HG03354 (cell line): ENCODE measurements at regions not wholly inside any gene's neighbourhood (a gene's known extent, or its start where the extent isn't known, plus 50 kb on each side); places are given as distances from the start of the nearest gene placed in this dataset.
A peak's percentile ranks its signal among the peaks of the same experiment; 100 is the strongest.

Experiments used
- ATAC-seq: cut with Tn5 transposase; IDR thresholded peaks from one replicate; pipeline ENCODE4 v1.9.1; 2021; ENCODE audit warnings: mild to moderate bottlenecking; ENCODE audit not compliant: unreplicated experiment, poor library complexity, severe bottlenecking

GRCh38 chr1:217373761-217374701, 256.9 kb downstream of the GPATCH2 start:
- ATAC-seq: no peak

GRCh38 chr1:217372049-217372970, 258.6 kb downstream of the GPATCH2 start:
- no peak for ATAC-seq

GRCh38 chr1:217370757-217371156, 260.1 kb downstream of the GPATCH2 start:
- no peak for ATAC-seq

- ATAC-seq: no peak
Observed at GRCh38 chr1:217369996-217370551, 260.8 kb downstream of the GPATCH2 start.

GRCh38 chr1:217369271-217369981, 261.5 kb downstream of the GPATCH2 start:
- peak; percentile 92 for ATAC-seq

- no peak for ATAC-seq
Observed at GRCh38 chr1:217364220-217364619, 266.7 kb downstream of the GPATCH2 start.

- ATAC-seq: no peak
Observed at GRCh38 chr1:217363319-217363718, 267.6 kb downstream of the GPATCH2 start.

- ATAC-seq: no peak
Observed at GRCh38 chr1:217360510-217360909, 270.4 kb downstream of the GPATCH2 start.

- no peak for ATAC-seq
Observed at GRCh38 chr1:217354895-217355294, 276.0 kb downstream of the GPATCH2 start.

GRCh38 chr1:217348960-217349664, 281.8 kb downstream of the GPATCH2 start:
- no peak for ATAC-seq

- no peak for ATAC-seq
Observed at GRCh38 chr1:217344712-217345111, 286.2 kb downstream of the GPATCH2 start.

GRCh38 chr1:217343907-217344306, 287.0 kb downstream of the GPATCH2 start:
- no peak for ATAC-seq

- no peak for ATAC-seq
Observed at GRCh38 chr1:217342105-217342504, 288.8 kb downstream of the GPATCH2 start.

GRCh38 chr1:217336724-217337123, 294.2 kb downstream of the GPATCH2 start:
- ATAC-seq: no peak

- ATAC-seq: peak; percentile 82
Observed at GRCh38 chr1:217333939-217334338, 297.0 kb downstream of the GPATCH2 start.

- no peak for ATAC-seq
Observed at GRCh38 chr1:217332431-217333065, 298.3 kb downstream of the GPATCH2 start.

GRCh38 chr1:217331698-217332097, 299.2 kb downstream of the GPATCH2 start:
- no peak for ATAC-seq

- no peak for ATAC-seq
Observed at GRCh38 chr1:217327901-217328300, 303.0 kb downstream of the GPATCH2 start.
